Suppressor macrophage (primary cell): ENCODE measurements at regions not wholly inside any gene's neighbourhood (a gene's known extent, or its start where the extent isn't known, plus 50 kb on each side); places are given as distances from the start of the nearest gene placed in this dataset.

Source experiments
- DNase-seq, 4 experiments: peaks; one replicate each; pipeline ENCODE4 v3.0.0-alpha.2; 2020 to 2022

DNA sequence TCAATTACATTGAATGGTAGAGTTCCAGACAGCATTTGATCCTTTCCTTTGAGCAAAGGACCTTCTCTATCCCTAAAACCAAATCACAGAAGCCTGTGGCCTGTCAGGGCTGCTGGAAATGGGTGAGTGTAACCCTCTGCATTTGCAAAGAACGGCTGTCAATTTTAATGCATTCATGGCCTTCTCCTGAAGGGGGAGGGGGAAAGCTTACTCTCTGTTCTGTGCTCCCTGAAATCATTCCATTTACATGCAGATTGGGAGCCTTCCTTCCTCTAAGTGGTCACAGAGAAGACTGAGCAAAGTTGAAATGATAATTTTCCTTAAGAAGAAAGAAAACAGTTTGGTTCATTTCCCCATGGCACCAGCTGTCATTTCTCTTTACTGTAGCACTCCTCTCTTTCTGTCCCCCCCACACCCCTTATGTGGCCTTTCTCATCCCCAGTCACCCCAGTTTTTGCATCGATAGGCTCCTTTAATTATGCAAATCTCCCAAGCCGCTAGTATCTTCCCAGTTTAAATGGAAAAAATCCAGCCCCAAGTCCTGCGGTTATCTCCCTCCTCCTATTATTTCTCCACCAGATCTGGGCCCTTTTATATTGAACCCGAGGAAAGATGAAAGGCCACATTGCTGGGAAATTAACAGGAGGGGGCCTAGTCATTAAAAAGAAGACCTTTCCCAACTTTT is 109.4 kb upstream of the KIRREL3 start:
- DNase-seq = no peak

DNA sequence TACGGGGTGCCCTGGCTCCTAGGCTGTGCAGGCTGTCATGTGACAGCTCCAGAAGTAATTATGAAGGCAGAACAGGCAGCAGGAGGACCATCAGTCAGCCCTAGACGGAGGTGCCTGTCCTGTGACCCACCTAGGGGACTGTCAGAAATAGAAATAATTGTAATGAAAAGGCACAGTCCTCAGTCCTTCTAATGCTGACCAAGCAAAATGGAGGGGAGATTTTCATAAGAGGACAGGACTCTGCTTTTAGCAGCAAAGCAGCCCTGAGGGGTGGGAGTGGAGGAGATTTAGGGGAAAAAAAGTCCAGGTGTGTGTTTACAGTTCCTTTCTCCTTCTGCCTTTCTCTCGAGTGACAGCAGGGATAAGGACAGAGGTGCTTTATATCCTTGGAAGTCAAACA is 108.3 kb upstream of the KIRREL3 start:
- no peak for DNase-seq

DNA sequence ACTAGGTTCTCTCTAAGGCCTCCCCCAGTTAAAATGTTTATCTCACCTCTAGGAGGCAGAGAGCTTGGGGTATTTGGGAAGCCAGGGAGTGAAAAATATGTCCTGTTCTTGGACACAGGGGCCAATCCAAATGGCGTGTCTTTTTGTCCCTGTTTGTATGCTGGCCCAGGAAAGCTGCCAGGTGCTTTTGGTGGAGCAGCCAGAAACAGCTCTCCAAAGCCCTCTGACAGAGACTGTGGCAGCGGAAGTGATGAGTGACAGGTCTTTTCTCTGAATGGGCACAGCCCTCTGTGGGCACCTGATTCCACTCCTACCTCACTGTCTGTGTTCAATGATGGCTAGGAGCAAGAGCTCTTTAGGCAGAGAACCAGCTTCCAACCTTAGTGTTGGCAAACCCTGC is 106.4 kb upstream of the KIRREL3 start:
- DNase-seq = no peak

DNA sequence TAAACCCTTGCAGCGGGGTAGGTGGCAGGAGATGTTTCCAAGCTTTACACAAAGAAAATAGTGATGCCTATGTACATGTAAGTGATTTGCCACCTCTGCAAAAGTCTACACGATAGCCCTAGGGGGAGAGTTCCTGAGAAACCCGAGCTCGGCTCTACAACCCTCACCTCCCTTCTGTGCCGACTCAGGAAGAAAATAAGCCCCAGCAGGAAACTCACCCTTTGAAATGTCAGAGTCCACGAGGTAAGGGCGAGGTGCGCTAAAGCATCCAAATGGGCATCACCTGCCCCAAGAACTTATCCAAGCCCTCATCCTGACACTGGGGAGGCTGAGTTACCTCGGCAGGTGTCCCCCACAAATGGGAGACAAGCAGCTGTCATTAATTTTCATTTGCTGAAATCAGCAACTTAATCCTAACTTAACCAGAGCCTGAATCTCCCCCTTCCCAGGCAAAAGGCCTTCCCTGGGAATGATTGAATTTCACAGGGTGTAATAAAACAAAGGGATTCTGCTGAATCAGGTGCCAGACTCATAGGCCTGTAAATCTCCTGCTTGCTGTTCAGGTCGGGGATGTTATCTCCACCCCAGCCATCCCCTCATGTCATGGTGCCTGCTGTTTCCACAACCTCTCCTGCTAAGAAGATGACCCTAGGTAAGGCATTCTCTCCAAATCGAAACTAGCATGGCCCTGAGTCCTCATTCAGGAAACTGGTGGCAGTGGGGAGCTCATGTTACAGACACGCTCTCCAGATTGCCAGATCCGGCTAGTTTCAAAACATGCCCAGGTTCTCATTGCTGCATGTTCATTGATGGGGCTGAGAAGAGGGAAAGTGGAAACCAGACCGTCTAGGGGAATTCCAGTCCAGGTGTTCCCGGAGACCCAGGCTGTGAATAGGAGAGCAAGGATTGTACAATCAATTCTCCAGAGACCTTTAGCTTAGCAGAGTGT is 105.3 kb upstream of the KIRREL3 start:
- DNase-seq = no peak

DNA sequence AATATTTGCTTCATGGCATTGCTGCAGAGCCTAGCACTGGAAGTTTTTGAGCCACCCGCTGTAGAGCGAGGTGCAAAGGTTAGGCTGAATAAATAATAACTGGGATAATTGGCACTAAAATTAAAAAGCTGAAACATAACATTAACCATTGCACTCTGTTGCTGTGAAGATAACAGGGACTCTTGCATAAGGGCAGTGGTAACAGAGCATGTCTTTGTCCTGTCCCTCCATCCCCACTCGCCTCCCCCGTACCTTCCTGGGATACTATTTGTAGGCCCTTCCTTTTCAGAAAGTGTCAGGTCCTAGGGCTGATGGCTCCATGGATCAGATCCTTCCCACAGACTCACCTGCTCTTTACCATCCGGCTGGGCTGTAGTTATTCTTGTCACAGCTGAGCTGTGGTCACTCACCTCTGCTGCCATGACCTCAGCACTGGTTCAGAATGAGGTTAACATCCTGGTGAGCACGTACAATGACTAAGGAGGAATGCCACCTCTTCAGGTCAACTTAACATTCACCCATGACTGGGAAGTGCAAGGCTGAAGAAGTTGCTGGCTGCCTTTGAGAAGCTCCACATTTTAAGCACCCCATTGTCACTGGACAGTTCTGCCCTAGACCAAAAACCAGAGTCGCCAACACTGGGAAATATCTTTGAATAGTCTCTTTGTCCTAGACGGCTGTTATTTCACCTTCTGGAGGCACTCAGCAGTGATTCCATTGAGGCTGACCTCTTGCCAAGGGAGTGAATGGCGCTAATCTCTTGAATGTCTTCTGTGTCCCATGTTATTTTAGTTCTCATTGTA is 103.2 kb upstream of the KIRREL3 start:
- DNase-seq = no peak

DNA sequence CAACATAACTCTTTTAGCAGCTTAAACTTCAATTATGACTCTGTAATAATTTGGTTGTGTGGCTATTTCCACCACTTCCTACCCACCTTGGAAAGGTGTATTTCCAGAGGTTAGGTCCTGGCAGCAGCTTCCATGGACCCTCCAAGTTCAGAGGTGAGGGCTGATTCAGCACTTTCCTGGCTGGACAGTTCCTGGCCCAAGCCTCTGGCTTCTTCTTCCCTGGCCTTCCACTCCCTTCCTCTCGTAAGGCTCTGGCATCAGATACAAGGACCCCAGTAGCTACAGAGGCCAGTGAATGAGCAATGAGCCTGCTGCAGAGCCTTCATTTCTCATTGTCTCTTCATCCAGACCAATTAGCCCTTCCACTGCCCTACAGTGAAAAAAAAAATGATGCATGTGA is 98.1 kb upstream of the KIRREL3 start:
- DNase-seq = no peak

DNA sequence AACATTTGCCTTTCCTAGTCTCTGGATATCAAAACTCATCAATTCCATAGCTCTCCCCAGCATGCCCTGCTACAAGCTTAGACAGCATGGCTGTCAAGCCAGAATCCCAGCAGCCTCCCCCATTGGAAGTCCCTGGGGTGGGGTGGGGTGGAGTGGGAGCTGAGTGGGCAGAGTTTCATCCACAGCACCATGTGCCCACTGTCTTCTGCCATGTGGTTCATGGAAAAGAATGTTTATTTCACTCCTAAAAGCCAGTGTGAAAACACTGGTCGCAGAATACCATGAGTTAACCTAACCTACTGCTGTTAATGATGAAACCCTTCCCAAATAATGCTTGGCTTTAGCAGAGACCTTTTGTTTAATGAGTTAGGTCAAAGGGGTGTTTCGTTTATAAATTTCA is 80.2 kb upstream of the KIRREL3 start:
- no peak for DNase-seq

DNA sequence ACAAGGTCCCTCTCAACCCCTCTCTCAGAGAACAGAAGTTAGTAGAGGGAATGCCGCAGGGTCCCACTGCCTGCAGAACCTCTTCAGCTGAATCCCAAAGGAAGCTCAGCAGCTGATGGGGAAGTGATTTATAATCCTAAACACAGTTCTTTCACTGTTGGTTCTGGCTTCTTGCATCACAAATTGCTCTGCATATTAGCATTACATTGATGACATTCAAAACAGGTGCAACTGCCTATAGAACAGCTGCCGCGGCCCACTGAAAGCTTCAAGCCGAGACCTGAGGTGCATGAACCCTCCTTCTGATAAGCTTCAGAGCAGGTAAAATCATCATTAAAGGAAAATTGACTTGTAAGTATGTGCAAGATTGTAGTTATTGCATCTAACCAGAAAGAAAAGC is 75.2 kb upstream of the KIRREL3 start:
- no peak for DNase-seq

DNA sequence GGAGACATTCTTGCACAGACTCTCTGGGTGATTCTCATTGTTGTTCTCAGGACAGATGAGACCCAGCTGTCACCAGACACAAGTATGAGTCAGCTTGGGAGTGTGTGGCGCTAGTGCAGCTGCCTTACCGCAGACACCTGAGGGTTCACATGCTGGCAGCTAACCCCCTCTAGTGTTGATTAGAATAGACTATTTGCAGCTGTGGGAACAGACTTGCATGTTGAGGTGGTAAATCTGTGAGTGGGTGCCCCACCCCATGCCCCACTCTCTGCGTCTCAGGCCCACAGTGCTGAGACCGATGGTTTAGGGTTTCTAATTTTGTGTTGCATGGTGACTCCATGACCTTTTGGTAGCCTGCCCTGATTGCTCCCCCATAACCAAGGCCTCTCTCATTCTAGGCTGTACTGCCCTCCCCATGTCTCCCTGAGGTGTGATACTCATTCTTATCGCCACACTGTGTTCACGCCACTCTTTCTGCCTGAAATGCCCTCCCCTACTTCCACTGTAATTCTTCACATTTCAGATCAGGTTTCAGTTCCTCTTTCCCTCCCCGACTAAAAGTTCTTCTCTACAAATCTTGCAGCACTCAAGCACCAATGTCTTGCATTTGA is 73.7 kb upstream of the KIRREL3 start:
- DNase-seq = peak in 2 of 4 experiments; percentile 11 to 24

DNA sequence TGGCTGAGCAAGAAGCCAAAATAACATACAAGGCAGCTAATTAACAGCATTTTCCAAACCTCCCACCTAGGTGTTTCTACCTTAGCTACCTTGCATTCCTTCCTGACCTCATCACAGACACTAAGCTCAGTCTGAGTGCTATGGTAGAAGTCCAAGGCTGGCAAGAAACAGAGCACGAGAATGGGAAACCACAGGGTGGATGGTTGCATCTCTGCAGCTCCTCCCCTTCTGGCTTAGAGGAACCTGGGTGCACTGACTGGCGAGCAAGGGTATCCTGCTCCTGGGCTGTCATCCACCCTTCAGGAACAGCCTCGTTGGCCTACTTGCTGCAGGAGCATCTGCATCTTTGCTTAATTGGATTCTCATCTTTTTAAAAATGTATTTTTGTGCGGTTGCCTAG is 73.1 kb upstream of the KIRREL3 start:
- DNase-seq = no peak

DNA sequence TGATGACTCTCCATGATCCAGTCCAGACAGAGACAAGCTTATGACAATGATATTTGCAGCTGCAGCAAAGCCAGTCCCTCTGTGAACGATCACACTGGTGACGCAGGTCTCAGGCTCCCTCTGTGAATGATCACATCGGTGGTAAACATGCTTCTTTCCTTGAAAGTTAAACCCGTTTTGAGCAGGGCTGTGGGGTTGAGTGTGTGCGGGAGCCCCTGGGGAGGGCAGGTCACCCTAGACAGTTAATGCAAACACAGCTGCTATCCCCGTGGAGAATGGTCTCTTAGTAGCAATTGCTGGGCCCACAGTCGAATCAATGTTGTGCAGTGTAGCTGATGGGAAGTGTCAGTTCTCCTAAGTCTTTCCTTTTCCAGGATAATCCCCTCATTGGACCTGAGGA is 71.0 kb upstream of the KIRREL3 start:
- no peak for DNase-seq

DNA sequence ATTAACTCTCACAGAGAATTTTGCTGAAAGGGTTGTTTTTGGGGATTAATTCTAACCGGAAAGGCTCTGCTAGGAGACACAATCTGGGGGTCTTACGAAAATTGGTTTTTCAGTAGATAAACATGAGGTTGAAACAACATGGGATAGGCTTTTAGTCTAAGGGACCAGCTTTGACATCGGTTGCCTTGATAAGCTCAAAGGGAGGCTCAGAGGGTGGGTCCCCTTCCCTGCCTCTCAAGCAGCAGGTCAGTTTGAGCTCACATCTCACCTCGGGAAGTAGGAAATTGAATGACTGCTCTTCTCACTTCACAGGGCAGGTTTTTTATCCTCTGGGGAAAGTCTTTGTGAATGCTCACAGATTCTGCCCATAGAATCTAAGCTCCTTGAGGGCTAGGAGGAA is 70.2 kb upstream of the KIRREL3 start:
- DNase-seq = no peak

DNA sequence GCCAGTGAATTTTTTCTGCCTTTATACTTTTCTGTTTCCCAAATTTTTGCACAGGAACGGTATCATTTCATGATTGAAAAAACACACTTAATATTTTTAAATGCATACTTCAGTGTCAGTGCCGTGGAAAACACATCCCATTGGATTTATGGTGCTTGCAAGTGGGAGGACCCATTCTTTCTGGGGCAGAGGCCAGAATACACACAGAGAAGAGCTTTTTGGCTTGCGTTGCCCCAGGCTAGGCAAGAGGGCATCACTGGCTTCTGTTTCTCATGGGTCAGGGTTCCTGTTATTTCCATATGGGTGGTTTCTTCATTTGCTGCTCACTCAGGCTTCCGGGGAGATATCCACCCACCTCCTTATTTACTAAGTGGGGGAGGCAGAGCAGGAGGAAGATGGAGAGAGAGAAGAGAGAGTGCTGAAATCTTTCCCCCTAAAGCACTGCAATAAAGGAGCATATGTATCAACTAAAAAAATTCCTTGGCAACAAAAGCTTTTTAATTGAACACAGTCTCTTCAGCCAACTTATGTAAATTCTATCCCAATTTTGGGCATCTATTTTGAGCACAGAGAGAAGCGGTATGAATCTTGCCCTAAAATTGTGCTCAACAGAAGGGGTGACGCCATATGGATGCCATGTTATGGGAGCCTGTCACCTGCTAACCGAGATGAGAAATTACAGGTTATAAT is 66.0 kb upstream of the KIRREL3 start:
- no peak for DNase-seq

DNA sequence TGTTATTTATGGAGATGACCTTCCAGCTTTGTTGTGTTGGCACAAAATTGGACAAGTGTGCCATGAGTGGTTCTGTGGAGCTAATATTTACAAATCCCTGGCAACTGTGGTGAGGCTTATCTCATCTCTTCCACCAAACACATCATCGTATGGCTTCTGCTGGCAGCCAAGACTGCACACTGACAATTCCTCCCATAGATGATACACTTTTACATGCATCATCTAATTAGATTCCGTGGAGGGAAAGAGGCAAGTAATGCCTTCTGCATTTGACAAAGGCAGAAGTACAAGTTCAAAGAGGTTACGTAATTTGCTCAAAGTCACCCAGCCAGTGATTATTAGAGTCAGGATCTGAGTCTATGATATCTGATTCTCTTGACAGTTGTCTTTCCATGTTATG is 62.7 kb upstream of the KIRREL3 start:
- DNase-seq = no peak

DNA sequence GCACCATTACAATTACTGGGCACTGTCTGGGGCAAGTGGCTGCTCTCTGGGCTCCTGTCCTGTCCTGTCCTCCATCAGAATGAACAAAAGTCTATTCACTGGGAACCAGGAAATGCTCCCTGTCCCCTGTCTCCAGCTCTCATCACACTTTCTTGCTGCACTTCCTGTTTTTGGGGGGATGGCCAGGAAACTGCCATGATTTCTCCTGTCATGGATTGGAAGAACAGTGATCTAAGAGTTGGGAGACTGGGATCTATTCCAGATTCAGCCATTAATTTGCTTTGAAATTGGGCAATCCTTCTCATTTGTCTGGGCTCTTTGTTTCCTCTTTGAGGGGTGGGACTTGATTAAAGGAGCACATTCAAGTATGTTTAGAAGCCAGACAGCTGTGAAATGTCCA is 61.4 kb upstream of the KIRREL3 start:
- no peak for DNase-seq

DNA sequence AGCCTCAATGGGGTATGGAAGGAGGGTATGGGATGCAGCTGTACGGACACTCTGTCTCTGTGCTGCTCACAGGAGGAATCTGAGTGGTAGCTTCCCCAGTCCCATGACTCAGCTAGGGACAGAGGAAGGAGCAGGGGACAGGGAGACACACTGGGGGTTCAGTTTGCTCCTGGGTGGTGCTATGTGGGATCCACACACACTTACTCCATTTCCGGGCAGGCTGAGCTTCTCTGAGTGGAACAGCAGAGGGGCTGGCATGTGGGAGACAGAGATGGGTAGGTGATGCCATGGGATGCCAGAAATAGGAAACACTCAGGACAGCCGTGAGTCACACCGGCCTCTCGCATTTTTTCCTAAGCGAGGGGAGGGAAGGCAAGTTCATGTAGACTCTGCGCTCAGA is 59.2 kb upstream of the KIRREL3 start:
- DNase-seq = no peak

DNA sequence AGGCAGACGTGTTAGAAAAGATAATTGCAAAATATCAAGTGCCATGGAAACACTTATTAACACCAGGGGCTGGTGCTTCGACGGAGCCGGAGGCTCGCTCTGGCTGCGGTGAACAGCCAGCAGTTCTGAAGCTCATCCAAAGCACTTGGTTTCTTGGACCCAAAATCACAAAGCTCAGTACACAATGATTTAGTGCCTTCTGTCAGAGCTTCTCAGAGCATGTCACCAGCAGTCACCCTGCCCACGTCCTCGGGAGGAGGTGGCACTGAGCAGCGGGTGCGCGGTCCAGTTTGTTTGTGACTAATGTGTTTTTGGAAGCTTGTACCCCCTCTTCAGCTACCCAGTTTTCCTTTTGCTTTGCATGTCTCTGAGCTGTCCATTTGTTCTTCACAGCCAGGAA is 58.7 kb upstream of the KIRREL3 start:
- DNase-seq = no peak

DNA sequence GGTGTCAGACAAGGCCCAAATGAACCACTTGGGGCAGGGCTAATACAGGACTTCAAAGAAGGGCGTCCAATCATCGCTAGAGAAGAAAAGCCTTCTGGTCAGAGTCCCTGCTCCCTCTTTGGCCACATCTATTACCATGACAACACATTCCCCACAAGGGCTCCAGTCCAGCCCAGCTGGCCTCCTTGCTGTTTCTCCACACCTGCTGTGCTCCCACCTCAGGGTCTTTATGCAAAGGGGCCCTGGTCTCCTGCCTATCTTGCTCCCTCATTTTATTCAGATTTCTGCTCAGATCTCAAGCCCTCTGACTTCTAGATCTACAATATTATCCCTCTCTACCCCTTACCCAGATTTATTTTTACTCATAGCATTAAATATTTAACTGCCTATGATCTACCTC is 58.0 kb upstream of the KIRREL3 start:
- no peak for DNase-seq

DNA sequence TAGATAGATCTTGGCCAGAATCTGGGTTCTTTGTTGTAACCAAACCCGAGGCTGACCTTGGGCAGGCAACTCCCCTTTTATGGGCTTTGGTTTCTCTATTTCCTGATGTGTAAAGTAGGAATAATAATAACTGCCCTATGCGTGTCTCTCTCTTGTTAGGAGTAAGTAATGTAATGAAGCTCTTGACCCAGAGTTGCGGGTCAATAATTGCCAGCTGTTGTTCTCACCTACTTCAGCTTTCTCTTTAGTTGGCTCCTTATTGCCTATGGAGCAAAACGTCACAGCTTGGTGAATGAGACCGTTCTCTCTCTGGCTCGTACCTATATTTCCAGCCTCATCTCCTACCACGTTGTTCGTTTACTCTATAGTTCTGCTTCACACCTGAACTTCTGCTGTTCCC is 56.6 kb upstream of the KIRREL3 start:
- DNase-seq = no peak

DNA sequence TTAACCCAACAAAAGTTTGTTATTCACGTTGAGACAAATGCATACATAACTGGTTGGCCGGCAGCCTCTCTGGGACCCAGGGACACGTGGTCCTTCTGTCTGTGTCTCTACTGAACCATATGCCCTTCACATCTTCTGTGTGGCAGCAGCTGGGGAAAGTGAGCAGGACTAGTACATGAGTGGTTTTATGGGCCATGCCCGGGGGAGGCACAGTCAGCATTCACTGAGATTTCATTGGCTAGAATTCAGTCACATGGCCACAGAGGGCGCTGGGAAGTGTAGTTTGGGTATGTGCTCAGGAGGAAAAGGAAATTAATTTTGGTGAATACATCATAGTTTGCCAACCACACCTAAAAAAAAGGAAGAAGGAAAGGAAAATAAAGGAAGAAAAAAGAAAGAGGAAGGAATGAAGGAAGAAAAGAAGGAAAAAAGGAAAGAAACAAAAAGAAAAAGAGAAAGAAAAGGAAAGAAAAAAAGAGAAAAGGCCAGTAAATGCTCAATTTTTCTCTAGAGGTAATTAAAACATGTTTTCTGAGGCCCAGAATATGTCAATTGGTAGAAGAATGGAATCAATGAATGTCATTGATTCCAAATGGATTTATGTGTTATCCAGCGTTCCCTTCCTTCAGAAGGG is 55.9 kb upstream of the KIRREL3 start:
- DNase-seq = no peak

DNA sequence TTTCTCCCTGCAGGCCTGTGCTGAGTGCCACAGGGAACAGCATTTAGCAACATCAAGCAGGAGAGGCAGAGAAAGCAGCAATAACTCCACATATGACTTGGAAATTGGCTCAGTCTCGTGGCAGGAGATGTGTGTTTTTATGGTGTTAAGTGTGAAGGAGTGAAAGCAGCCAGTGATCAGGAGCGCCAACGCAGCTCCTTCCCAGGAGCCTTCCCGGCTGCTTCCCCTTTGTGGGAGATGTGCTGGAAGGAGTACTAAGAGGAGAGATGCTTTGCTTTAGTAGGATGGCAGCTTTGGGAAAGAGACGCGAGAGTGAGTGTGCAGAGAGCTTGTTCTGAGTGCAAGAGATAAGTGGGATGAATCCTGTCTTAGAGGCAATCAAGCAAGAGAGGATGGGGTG is 54.7 kb upstream of the KIRREL3 start:
- DNase-seq = no peak

DNA sequence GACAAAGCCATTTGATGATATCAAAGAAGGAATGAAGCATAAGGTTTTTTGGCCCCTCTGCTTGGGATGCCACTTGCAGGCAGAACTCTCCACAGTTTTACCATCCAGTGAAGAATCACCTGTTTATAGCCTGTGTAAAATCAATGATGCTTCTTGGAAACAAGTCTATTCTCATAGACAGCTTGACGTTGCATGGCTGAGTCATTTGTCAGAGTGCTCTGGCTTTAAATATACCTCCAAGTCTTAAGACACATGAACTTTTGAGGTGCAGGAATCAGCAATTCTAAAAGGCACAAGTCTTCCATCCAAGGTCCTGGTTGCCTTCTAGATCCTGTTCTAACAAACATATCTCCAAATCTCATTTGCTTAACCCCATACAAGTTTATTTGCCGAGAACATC is 53.6 kb upstream of the KIRREL3 start:
- no peak for DNase-seq
